GM18951 (cell line): ENCODE measurements at regions not wholly inside any gene's neighbourhood (a gene's known extent, or its start where the extent isn't known, plus 50 kb on each side); places are given as distances from the start of the nearest gene placed in this dataset.

ENCODE experiments used
- POLR2A ChIP-seq: IDR thresholded peaks from 4 replicates; pipeline ENCODE4 v1.6.1; 2011; ENCODE audit warnings: mild to moderate bottlenecking; ENCODE audit not compliant: insufficient read length, insufficient read depth; ENCODE audit errors: extremely low read depth
- in situ Hi-C: fragments of 300-500 bp; cut with MboI; formaldehyde crosslinking; loops from one replicate; pipeline ENCODE4 v1.12.0; 2022; ENCODE audit warnings: low sequenced_read_pairs, mixed read lengths, inconsistent platforms; ENCODE audit not compliant: unreplicated experiment

DNA sequence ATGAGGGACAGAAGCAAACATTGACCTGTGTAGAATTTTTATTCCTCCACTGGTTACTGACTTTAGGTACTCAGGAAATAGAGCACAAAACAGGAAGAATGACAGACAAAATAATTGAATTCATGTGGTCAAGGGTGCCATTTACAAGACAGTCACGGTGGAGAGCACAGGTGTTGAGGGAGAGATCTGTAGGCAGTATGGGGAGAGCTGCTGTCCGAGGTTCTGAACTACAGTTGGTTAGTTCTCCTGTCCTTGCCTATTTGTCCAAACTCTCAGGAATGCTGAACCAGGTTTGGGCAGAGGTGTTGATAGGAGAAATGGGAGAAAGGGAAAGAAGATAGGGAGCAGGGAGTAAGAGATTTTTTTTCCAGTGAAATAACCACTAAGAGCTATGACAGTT lies 178.5 kb upstream of the ZBTB20 start:
- in situ Hi-C loops = no loop called here
- no peak for TF ChIP-seq POLR2A

DNA sequence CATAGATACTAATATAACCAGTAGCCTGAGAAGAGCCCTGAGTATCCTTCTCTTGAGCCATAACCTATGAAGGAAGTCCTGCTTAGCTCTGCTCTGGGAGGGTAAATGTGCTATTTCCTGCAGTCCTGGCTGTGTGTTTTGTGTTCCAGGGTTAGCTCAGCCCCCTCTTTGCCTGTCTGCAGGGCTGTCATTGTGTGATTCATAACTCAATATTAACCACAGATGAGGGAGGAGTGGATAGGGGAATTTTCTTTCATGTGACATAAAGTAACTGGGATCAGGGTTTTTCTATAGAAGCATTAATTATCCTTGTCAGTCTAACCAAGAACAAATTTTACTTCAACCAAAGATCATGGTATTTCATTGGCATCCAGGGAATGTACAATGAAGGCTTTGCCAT lies 183.3 kb upstream of the ZBTB20 start:
- no peak for TF ChIP-seq POLR2A
- in situ Hi-C loops = no loop called here

DNA sequence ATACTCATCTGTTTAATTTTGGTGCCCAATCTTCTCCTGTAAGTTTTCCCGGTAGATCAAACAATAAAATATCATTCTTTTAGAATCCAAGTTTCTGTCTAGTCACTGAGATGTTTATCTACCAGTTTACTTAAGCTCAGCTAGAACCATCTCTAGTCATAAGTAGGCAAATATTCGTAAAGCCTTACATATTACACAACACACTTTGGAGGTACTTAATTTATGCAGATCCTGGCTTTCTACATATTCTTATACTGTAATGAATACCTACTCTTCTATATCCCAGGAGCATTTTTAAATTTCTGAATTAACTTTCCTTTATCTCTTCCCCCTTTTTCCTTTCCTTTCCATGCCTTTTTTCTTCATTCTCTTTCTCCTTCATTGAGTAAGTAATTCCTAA lies 185.9 kb upstream of the ZBTB20 start:
- in situ Hi-C loops = no loop called here
- TF ChIP-seq POLR2A = no peak

DNA sequence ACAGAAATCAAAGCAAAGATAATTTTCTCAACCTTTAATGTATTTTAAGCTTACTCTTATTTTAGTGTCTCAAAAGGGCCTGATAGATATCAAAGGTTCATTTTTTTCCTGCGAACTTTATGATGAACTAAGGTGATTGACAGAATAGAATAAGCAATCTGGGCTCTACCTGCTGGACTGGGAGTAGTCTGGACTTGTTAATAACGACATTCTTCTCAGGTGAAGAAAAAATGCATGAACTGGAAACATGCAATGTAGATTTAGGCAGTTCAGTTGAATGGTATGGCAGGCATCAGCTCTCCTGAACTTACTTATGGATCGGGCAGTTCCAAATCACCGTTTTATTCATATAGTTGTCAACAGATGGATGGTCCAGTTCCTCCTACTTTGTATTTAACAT lies 189.7 kb upstream of the ZBTB20 start:
- in situ Hi-C loops = no loop called here
- no peak for TF ChIP-seq POLR2A

DNA sequence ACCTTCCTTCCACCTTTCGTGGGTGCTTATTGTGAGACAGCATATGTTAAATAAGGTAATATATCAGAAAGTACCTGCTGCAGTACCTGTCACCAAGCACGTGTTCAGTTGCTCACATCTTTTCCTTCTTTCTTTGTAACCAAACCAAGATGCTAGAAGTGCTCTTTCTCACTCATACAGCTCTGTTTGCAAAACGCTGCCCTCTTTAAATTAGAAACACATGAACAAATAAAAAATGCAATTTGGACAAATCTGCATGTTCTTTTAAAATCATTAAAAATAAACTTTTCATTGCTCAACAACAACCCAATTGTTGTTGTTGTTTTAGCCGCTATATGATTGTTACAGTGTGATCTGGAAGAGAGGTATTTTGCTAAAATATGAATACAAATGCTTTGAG lies 193.5 kb upstream of the ZBTB20 start:
- TF ChIP-seq POLR2A = no peak
- in situ Hi-C loops = no loop called here

DNA sequence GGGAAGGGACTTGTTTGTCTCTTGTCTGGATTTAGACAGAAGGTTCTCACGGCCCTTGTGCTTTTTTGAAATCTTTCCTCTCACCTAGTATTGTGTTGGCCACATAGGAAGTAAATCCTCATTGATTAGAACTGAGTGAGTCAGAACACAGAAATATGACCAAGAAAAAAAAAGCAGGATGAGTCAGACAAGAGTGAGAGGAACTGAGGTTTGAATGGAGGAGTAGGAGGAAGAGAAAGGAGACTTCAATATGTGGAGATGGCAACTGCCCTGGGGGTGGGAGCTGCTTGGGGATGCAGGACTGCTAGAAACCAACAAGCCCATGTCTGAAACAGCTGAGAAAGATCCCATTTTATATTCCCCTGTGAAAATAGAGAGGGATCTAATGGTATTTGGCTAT lies 194.1 kb upstream of the ZBTB20 start:
- no peak for TF ChIP-seq POLR2A
- in situ Hi-C loops = no loop called here

DNA sequence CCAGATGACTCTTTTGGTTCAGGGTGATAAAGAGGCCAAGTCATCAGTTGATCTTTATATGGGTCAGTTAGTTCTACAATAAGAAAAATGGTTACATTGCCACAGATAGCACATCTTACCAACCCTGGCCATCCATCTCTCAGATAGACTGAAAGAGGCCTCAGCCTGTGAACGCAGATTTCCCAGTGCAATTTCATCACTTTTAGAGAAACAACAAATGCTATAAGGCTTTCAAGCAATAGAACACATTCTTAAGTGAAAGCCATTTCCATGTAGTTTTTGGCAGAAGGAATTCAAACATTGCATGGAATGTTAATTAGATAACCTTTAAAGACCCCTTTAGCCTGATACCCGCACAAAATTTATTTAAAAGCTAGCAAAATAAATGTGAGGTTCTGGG lies 200.6 kb upstream of the ZBTB20 start:
- TF ChIP-seq POLR2A = no peak
- in situ Hi-C loops = no loop called here

DNA sequence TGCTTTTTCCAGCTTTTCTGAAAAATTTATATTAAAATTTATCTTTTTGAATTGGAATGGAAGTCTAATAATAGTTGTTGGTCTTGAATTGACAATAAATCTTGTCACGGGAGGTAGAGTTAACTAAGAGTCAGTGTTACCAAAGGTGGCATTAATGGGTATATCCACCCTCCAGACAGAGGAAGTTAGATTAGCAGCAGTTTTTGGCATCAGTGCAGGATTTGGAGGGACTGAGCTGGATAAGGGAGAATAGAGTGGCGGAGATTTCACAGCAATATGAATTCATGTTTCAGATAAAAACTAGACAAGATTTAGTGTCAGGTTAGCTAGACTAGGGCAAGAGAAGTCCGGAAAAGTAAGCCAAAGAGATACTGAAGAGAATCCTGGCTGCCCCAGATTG lies 201.3 kb upstream of the ZBTB20 start:
- in situ Hi-C loops = no loop called here
- TF ChIP-seq POLR2A = no peak

DNA sequence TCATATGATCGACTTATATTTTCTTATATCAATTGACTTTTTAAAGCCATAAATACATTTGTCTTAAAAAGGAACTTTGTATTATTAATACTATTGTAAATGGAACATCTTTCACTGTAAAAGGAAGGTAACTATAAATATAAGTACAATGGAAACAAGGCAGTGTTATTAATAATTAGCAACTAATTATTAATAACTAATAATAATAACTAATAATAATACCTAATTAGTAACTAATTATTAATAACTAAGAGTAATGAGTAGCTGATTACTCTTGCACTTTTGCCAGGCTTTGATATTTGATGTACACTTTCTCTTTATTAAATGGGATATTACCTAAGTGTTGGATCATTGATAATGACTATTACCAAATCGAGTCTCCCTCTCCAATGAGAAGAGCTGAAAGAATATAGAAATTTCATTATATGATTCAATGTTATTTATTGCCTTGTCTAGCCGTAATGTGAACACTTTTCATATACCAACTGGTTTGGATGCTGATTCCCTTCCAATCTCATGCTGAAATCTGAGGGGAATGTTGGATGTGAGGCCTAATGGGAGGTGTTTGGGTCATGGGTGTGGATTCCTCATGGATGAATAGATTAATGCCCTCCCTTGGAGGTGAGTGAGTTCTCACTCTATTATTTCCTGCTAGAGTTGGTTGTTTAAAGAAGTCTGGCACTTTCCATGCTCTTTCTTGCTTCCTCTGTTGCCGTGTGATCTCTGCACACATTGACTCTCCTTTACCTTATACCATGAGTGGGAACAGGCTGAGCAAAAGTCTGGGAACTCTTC lies 202.1 kb upstream of the ZBTB20 start:
- no peak for TF ChIP-seq POLR2A
- in situ Hi-C loops = no loop called here

DNA sequence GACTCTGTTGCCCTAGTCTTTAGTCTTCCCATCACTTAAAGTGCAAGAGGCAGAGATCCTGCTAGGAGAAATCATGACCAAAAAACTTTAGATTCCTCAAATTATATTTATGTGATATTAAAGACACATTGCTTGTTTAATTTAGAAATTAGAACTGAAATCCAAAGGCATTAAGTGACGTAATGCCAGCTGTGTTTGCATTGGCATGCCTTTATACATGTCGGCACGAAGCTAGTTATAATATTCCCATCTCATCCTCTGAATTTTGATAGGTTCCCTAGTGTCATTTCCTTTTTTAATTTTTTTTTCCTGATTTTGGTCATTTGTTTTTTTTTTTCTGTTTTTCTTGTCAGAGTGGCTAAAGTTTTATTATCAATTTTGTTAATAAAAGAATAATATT lies 203.5 kb upstream of the ZBTB20 start:
- no peak for TF ChIP-seq POLR2A
- in situ Hi-C loops = no loop called here

DNA sequence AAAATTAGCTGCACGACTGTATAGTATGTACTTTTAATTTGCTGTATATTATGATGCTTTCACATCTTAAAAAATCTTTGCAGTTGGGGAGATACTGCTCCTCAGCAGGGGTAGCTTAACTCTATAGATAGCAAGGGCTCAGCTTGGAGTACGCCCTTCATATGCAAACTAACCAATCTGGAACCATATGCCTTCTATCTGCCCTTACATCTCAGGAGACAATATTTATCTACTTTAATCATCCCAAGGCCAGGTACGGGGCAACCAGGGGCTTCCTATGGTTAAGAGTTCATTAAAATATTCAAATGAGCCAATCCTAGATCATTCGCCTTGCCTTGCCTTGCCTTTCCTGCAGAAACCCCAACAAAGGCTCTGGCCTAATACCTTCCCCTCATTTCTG lies 204.1 kb upstream of the ZBTB20 start:
- TF ChIP-seq POLR2A = no peak
- in situ Hi-C loops = no loop called here

DNA sequence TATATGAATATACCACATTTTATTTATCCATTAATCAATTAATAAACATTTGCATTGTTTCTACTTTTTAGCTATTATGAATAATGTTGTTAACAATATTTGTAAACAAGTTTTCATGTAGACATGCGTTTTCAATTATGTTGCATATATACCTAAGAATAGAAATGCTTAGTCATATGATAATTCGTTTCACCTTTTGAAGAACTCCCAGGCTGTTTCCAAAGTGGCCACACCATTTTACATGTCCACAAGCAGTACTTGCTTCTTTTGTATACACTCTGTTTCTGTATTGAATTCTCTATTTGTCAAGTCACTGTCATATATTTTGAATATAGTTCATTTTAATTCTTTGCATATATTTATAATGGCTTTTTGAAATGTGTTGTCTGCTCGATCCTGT lies 206.9 kb upstream of the ZBTB20 start:
- no peak for TF ChIP-seq POLR2A
- in situ Hi-C loops = no loop called here

DNA sequence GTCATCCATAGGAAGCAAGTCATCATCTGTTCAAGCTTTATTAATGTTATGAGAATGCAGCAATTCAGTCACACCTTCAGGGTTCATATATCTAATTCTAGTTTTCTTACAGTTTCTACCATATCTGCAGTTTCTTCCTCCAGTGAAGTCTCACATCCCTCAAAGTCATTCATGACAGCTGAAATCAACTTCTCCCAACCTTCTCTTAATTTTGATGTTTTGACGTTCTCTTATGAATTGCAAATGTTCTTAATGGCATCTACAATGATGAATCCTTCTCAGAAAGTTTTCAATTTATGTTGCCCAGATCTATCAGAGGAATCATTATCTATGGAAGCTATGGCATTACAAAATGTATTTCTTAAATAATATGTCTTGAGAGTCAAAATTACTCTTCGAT lies 210.4 kb upstream of the ZBTB20 start:
- no peak for TF ChIP-seq POLR2A
- in situ Hi-C loops = no loop called here

DNA sequence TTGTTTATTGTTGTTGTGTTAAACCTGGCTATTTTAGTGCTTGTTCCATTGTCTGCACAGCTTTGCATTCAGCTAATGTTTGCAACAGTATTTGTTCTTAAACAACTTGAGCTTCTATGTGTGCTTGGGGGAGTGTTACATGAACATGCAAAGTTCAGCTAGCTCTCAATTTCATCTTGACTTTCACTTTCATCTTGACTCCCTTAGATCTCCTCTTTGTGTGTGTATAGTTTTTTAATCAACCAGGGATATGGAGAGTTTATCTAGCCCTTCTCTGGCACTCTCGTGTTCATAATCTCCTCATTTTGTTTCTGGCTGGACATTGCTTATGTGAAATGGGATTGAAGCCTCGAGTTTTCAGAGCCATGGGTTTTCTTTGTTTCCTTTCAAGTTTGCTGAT lies 212.4 kb upstream of the ZBTB20 start:
- no peak for TF ChIP-seq POLR2A
- in situ Hi-C loops = no loop called here

DNA sequence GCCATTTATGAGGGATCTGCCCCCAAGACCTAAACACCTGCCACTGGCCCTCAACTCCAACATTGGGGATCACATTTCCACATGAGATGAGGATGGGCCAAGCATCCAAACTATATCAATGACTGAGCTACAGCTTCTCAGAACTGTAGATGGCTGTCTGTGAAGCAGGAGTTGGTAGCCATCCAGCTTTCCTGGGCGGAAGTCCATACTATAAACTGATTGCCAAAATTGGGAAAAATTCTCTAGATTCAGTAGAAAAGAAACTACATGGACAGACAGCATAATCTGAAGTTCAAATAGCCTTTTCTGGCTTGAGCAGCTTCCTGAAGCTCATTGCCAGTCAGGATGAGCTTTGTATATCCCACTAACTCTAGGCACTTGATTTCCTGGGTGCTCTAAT lies 214.7 kb upstream of the ZBTB20 start:
- TF ChIP-seq POLR2A = no peak
- in situ Hi-C loops = no loop called here
